H9 (cell line): ENCODE measurements at regions not wholly inside any gene's neighbourhood (a gene's known extent, or its start where the extent isn't known, plus 50 kb on each side); places are given as distances from the start of the nearest gene placed in this dataset.

Experiments
- DNase-seq: peaks from one replicate; pipeline ENCODE4 v3.0.0-alpha.2; 2017
- H2AFZ ChIP-seq: one replicate; pipeline ENCODE4 v1.6.1; 2013; ENCODE audit warnings: mild to moderate bottlenecking, low read length, control low read depth, moderate library complexity
- H2AK5ac ChIP-seq: 2 replicates; pipeline ENCODE4 v1.6.1; 2013; ENCODE audit warnings: low read length, control low read depth, mixed read lengths; ENCODE audit not compliant: insufficient read length
- H2BK120ac ChIP-seq: one replicate; pipeline ENCODE4 v1.6.1; 2013; ENCODE audit warnings: low read depth, mild to moderate bottlenecking, low read length, control low read depth, inconsistent platforms; ENCODE audit not compliant: poor library complexity, severe bottlenecking
- H2BK12ac ChIP-seq: 2 replicates; pipeline ENCODE4 v1.6.1; 2013; ENCODE audit warnings: low read length, control low read depth, mixed read lengths, low read depth; ENCODE audit not compliant: insufficient read length
- H2BK15ac ChIP-seq: 2 replicates; pipeline ENCODE4 v1.6.1; 2013; ENCODE audit warnings: low read depth, low read length, control low read depth
- H2BK20ac ChIP-seq: one replicate; pipeline ENCODE4 v1.6.1; 2013; ENCODE audit warnings: low read depth, mild to moderate bottlenecking, low read length, control low read depth, inconsistent platforms; ENCODE audit not compliant: poor library complexity, severe bottlenecking
- H2BK5ac ChIP-seq: 2 replicates; pipeline ENCODE4 v1.6.1; 2013; ENCODE audit warnings: low read length, control low read depth, mixed read lengths; ENCODE audit not compliant: insufficient read length
- H3K14ac ChIP-seq: 2 replicates; pipeline ENCODE4 v1.6.1; 2013; ENCODE audit warnings: low read length, control low read depth; ENCODE audit not compliant: insufficient read depth
- H3K18ac ChIP-seq: 2 replicates; pipeline ENCODE4 v1.6.1; 2013; ENCODE audit warnings: low read depth, mild to moderate bottlenecking, mixed read lengths, low read length, control low read depth; ENCODE audit not compliant: insufficient read length
- H3K23ac ChIP-seq: 2 replicates; pipeline ENCODE4 v1.6.1; 2013; ENCODE audit warnings: low read length, control low read depth, mixed read lengths, low read depth; ENCODE audit not compliant: insufficient read length
- H3K23me2 ChIP-seq: 2 replicates; pipeline ENCODE4 v1.6.1; 2013; ENCODE audit warnings: low read depth, mild to moderate bottlenecking, mixed read lengths, low read length, control low read depth; ENCODE audit not compliant: insufficient read length, poor library complexity, severe bottlenecking
- H3K27ac ChIP-seq: 2 replicates; pipeline ENCODE4 v1.5.1; 2013; ENCODE audit warnings: low read length, control low read depth, mixed read lengths, low read depth; ENCODE audit not compliant: insufficient read length
- H3K27me3 ChIP-seq: 2 replicates; pipeline ENCODE4 v1.6.1; 2013; ENCODE audit warnings: low read length, control low read depth, inconsistent platforms; ENCODE audit not compliant: insufficient read depth
- H3K4ac ChIP-seq: 2 replicates; pipeline ENCODE4 v1.6.1; 2013; ENCODE audit warnings: low read depth, mild to moderate bottlenecking, control low read depth, inconsistent platforms, low read length, moderate library complexity
- H3K4me1 ChIP-seq: 2 replicates; pipeline ENCODE4 v1.6.1; 2013; ENCODE audit warnings: low read length, control low read depth, inconsistent platforms; ENCODE audit not compliant: insufficient read depth
- H3K4me2 ChIP-seq: 2 replicates; pipeline ENCODE4 v1.6.1; 2013; ENCODE audit warnings: low read length, control low read depth, mixed read lengths; ENCODE audit not compliant: insufficient read length, insufficient read depth
- H3K56ac ChIP-seq: 2 replicates; pipeline ENCODE4 v1.6.1; 2013; ENCODE audit warnings: low read depth, mild to moderate bottlenecking, mixed read lengths, low read length, control low read depth; ENCODE audit not compliant: insufficient read length
- H3K79me1 ChIP-seq: 2 replicates; pipeline ENCODE4 v1.6.1; 2013; ENCODE audit warnings: low read depth, mild to moderate bottlenecking, moderate library complexity, low read length, control low read depth, inconsistent platforms; ENCODE audit not compliant: insufficient read depth, poor library complexity, severe bottlenecking
- H3K79me2 ChIP-seq: 2 replicates; pipeline ENCODE4 v1.6.1; 2013; ENCODE audit warnings: low read length, control low read depth, inconsistent platforms; ENCODE audit not compliant: insufficient read depth
- H3K9ac ChIP-seq: 2 replicates; pipeline ENCODE4 v1.6.1; 2013; ENCODE audit warnings: low read length, control low read depth, mixed read lengths; ENCODE audit not compliant: insufficient read length; ENCODE audit errors: extremely low read depth
- H3K9me3 ChIP-seq: one replicate; pipeline ENCODE4 v1.6.1; 2013; ENCODE audit warnings: low read depth, low read length, inconsistent platforms; ENCODE audit not compliant: control insufficient read depth
- H3T11ph ChIP-seq: one replicate; pipeline ENCODE4 v1.6.1; 2013; ENCODE audit warnings: mild to moderate bottlenecking, low read length, control low read depth, inconsistent platforms
- H4K20me1 ChIP-seq: one replicate; pipeline ENCODE4 v1.6.1; 2013; ENCODE audit not compliant: control insufficient read depth, insufficient read length, insufficient read depth
- H4K5ac ChIP-seq: 2 replicates; pipeline ENCODE4 v1.6.1; 2013; ENCODE audit warnings: low read depth, mild to moderate bottlenecking, mixed read lengths, low read length, control low read depth; ENCODE audit not compliant: insufficient read length
- H4K8ac ChIP-seq: replicated peaks from 2 replicates; pipeline ENCODE4 v1.6.1; 2013; ENCODE audit warnings: low read length, control low read depth, mixed read lengths, low read depth; ENCODE audit not compliant: insufficient read length
- H4K91ac ChIP-seq: 2 replicates; pipeline ENCODE4 v1.6.1; 2013; ENCODE audit warnings: low read depth, mild to moderate bottlenecking, moderate library complexity, mixed read lengths, low read length, control low read depth; ENCODE audit not compliant: insufficient read length
- H3K27ac Mint-ChIP-seq, 3 experiments: 2 replicates in 2 of 3; 3 replicates in 1 of 3; pipeline ENCODE4 v1.8.0; 2020 to 2021; ENCODE audit warnings: mixed read lengths in 3 of 3, mild to moderate bottlenecking in 1 of 3, moderate library complexity in 1 of 3
- H3K27me3 Mint-ChIP-seq: 2 replicates; pipeline ENCODE4 v1.8.0; 2021; ENCODE audit warnings: low read depth, mild to moderate bottlenecking, moderate library complexity, mixed read lengths
- H3K36me3 Mint-ChIP-seq, 3 experiments: 2 replicates in 2 of 3; 3 replicates in 1 of 3; pipeline ENCODE4 v1.8.0; 2020 to 2021; ENCODE audit warnings: low read depth in 3 of 3, mixed read lengths in 3 of 3; ENCODE audit not compliant: insufficient read depth in 1 of 3
- H3K4me1 Mint-ChIP-seq, 2 experiments: 2 replicates each; pipeline ENCODE4 v1.8.0; 2020; ENCODE audit warnings: mixed read lengths in 2 of 2
- H3K4me3 Mint-ChIP-seq, 2 experiments: 2 replicates in 1 of 2; 3 replicates in 1 of 2; pipeline ENCODE4 v1.8.0; 2020 to 2021; ENCODE audit warnings: mild to moderate bottlenecking in 2 of 2, mixed read lengths in 2 of 2, moderate library complexity in 1 of 2
- H3K9me3 Mint-ChIP-seq, 2 experiments: 2 replicates in 1 of 2; 3 replicates in 1 of 2; pipeline ENCODE4 v1.8.0; 2020; ENCODE audit warnings: mild to moderate bottlenecking in 2 of 2, mixed read lengths in 2 of 2, moderate library complexity in 1 of 2
- WGBS: extraction: QIAGEN DNeasy Blood & Tissue Kit; methylation state at CpG from one replicate; pipeline ENCODE4 v1.1.7; 2013; ENCODE audit warnings: missing lambda C conversion rate, low lambda C conversion rate, mixed read lengths; ENCODE audit not compliant: insufficient read length; ENCODE audit errors: extremely low coverage; 5-methylcytosine and 5-hydroxymethylcytosine counted together
- TF ChIP-seq, protein P1 (sequence below): fragments of 200-600 bp; sonication (generic); conservative IDR thresholded peaks from 3 replicates; pipeline ENCODE4 v1.8.0; 2021; ENCODE audit warnings: antibody characterized with exemption, mild to moderate bottlenecking

DNA sequence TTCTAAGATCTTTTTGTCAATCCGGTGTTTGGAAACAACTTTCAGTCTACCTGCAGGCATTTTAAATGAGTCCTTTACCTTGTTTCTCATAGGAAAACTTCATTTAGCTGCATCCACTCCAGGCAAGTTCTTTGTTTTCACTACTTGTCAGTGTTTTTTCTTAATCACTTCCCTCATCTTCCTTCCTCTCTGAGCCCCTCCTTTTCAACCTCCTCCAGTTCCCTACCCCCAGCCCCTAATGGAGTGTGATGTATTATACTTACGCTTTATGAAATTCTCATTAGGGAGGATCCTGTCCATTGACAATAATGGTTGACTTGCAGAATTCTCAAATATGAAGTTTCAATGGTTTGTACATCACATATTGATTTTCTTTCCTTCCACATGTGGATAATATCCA is 62.5 kb upstream of the BACH1 start:
- WGBS: no CpG with 5 or more reads among the region's 2 CpGs
- H2BK15ac ChIP-seq: no peak overlapping the region

More for the DNA sequence above, 62.5 kb upstream of the BACH1 start:
- Histone ChIP-seq H3K9ac (no peak overlapping the region), H3K56ac (no peak overlapping the region), H2BK120ac (no peak overlapping the region), H3K23ac (no peak overlapping the region), H2AFZ (no peak overlapping the region), H3K4me2 (no peak overlapping the region), H3K4me1 (no peaks in the 10 kb centered on the region), H2AK5ac (no peak overlapping the region), H3K18ac (no peak overlapping the region), H3T11ph (no peak overlapping the region), H4K20me1 (no peaks in the 10 kb centered on the region), H4K91ac (no peak overlapping the region), H3K79me2 (no peaks in the 10 kb centered on the region), H2BK12ac (no peak overlapping the region), H3K9me3 (no peaks in the 10 kb centered on the region), H3K27me3 (no peaks in the 10 kb centered on the region), H3K23me2 (no peaks in the 10 kb centered on the region), H3K4ac (no peak overlapping the region), H3K27ac (no peak overlapping the region), H2BK5ac (no peak overlapping the region), H4K8ac (no peak overlapping the region), H4K5ac (no peak overlapping the region), H3K14ac (no peak overlapping the region), H3K79me1 (no peaks in the 10 kb centered on the region), H2BK20ac (no peak overlapping the region)
- Mint-ChIP-seq H3K4me1 (no peaks in the 10 kb centered on the region; a peak in 1 of 4 replicates), H3K36me3 (no peaks in the 10 kb centered on the region), H3K4me3 (no peak overlapping the region), H3K27me3 (no peaks in the 10 kb centered on the region), H3K27ac (no peak overlapping the region), H3K9me3 (no peaks in the 10 kb centered on the region)
- TF ChIP-seq, protein P1, sequence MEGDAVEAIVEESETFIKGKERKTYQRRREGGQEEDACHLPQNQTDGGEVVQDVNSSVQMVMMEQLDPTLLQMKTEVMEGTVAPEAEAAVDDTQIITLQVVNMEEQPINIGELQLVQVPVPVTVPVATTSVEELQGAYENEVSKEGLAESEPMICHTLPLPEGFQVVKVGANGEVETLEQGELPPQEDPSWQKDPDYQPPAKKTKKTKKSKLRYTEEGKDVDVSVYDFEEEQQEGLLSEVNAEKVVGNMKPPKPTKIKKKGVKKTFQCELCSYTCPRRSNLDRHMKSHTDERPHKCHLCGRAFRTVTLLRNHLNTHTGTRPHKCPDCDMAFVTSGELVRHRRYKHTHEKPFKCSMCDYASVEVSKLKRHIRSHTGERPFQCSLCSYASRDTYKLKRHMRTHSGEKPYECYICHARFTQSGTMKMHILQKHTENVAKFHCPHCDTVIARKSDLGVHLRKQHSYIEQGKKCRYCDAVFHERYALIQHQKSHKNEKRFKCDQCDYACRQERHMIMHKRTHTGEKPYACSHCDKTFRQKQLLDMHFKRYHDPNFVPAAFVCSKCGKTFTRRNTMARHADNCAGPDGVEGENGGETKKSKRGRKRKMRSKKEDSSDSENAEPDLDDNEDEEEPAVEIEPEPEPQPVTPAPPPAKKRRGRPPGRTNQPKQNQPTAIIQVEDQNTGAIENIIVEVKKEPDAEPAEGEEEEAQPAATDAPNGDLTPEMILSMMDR: no peak
- DNase-seq: no peak
